ENCODE measurements at regions not wholly inside any gene's neighbourhood (a gene's known extent, or its start where the extent isn't known, plus 50 kb on each side); places are given as distances from the start of the nearest gene placed in this dataset.
A peak's percentile ranks its signal among the peaks of the same experiment; 100 is the strongest.

- Histone ChIP-seq H3K27me3 (ENCODE audit: insufficient read depth, low read length, poor library complexity) (no peaks in the 10 kb centered on the region), H3K4ac (ENCODE audit: low read depth, low read length) (no peak overlapping the region), H3K4me3 (ENCODE audit: low read length) (no peak overlapping the region), H2BK120ac (ENCODE audit: low read depth, low read length) (no peak overlapping the region), H4K8ac (ENCODE audit: low read depth, low read length) (no peak overlapping the region), H4K5ac (ENCODE audit: low read length) (no peak overlapping the region), H3K23ac (ENCODE audit: low read length) (no peak overlapping the region), H3K79me2 (ENCODE audit: control insufficient read depth, insufficient read depth, low read length) (no peaks in the 10 kb centered on the region), H2AK5ac (ENCODE audit: low read length) (no peak overlapping the region), H3K4me1 (ENCODE audit: control insufficient read depth, low read depth, low read length) (no peaks in the 10 kb centered on the region), H3K18ac (ENCODE audit: low read length) (no peak overlapping the region), H3K4me2 (ENCODE audit: low read length) (no peak overlapping the region), H2BK15ac (replicated peaks; ENCODE audit: low read depth) (no peak overlapping the region), H3K36me3 (ENCODE audit: control insufficient read depth, insufficient read depth, low read length) (no peaks in the 10 kb centered on the region), H3K27ac (ENCODE audit: low read depth, low read length) (no peak overlapping the region), H3K56ac (ENCODE audit: low read length) (no peak overlapping the region), H3K79me1 (ENCODE audit: low read length) (no peaks in the 10 kb centered on the region), H3K9ac (ENCODE audit: low read length) (no peak overlapping the region), H2BK5ac (ENCODE audit: low read length) (no peak overlapping the region)
- DNase-seq, result no peak
Measured at GRCh38 chr3:102295756-102296155, 139.1 kb upstream of the ZPLD1 start.

- Histone ChIP-seq H4K5ac (ENCODE audit: low read length) (no peak overlapping the region), H3K79me2 (ENCODE audit: control insufficient read depth, insufficient read depth, low read length) (no peaks in the 10 kb centered on the region), H4K8ac (ENCODE audit: low read depth, low read length) (no peak overlapping the region), H2BK5ac (ENCODE audit: low read length) (no peak overlapping the region), H2BK15ac (replicated peaks; ENCODE audit: low read depth) (no peak overlapping the region), H3K56ac (ENCODE audit: low read length) (no peak overlapping the region), H3K4ac (ENCODE audit: low read depth, low read length) (no peak overlapping the region), H3K27me3 (ENCODE audit: insufficient read depth, low read length, poor library complexity) (no peaks in the 10 kb centered on the region), H3K79me1 (ENCODE audit: low read length) (no peaks in the 10 kb centered on the region), H2BK120ac (ENCODE audit: low read depth, low read length) (no peak overlapping the region), H3K36me3 (ENCODE audit: control insufficient read depth, insufficient read depth, low read length) (no peaks in the 10 kb centered on the region), H3K23ac (ENCODE audit: low read length) (no peak overlapping the region), H3K18ac (ENCODE audit: low read length) (no peak overlapping the region), H3K27ac (ENCODE audit: low read depth, low read length) (no peak overlapping the region), H3K9ac (ENCODE audit: low read length) (no peak overlapping the region), H3K4me2 (ENCODE audit: low read length) (no peak overlapping the region), H3K4me1 (ENCODE audit: control insufficient read depth, low read depth, low read length) (no peaks in the 10 kb centered on the region), H2AK5ac (ENCODE audit: low read length) (no peak overlapping the region), H3K4me3 (ENCODE audit: low read length) (no peak overlapping the region)
- no peak for DNase-seq
- no CpG with 5 or more reads among the region's 3 CpGs for WGBS (ENCODE audit: extremely low coverage, insufficient coverage, low lambda C conversion rate)
Measured at GRCh38 chr3:102297072-102297658, 137.7 kb upstream of the ZPLD1 start.

DNA sequence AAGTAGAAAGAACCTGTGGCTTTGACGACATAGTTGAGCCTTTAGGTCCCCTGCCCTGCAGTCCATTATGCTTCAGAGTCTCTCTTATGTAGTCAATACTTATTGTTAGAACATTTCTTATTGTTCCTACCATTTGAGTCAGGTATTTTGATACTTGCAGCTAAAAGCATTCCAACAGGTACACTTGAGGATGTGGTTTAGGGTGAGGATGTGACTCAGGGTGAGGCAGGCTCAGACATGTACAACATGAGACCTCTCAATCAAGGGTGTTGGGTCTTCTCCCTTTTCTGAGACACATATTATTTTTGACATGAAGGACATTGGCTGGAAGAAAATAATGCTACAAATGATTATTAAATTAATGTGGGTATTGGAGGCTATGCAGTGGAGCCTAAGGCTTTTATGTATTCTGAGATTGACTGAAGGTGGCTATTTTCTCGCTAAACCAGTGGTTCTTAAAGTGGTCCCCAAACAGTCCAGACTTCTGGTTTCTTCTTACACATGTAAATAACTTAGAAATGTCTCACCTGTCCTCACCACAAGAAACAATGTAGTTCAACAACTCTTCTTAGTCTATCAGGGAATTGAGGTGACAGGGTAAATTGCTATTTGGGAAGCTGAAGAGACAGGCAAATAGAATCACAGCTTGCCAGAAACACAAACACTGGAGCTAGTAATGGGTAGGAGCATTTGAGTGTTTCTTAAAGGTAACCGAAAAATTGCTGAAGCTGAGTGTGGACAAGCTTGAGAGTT, 135.5 kb upstream of the ZPLD1 start:
- no peaks in the 10 kb centered on the region for H3K79me2 ChIP-seq (ENCODE audit: control insufficient read depth, insufficient read depth, low read length)
- H3K56ac ChIP-seq (ENCODE audit: low read length), result no peak overlapping the region
- H3K4me2 ChIP-seq (ENCODE audit: low read length), result no peak overlapping the region
- no peak overlapping the region for H2AK5ac ChIP-seq (ENCODE audit: low read length)
- H3K4me1 ChIP-seq (ENCODE audit: control insufficient read depth, low read depth, low read length), result no peaks in the 10 kb centered on the region
- H4K5ac ChIP-seq (ENCODE audit: low read length), result peak overlapping the region; percentile 37
- H2BK15ac ChIP-seq (replicated peaks; ENCODE audit: low read depth), result no peak overlapping the region
- no peak overlapping the region for H3K27ac ChIP-seq (ENCODE audit: low read depth, low read length)
- no peaks in the 10 kb centered on the region for H3K79me1 ChIP-seq (ENCODE audit: low read length)
- H3K36me3 ChIP-seq (ENCODE audit: control insufficient read depth, insufficient read depth, low read length), result no peaks in the 10 kb centered on the region
- no peak overlapping the region for H4K8ac ChIP-seq (ENCODE audit: low read depth, low read length)
- no peak overlapping the region for H3K4ac ChIP-seq (ENCODE audit: low read depth, low read length)
- no peak overlapping the region for H3K18ac ChIP-seq (ENCODE audit: low read length)
- no peak overlapping the region for H3K23ac ChIP-seq (ENCODE audit: low read length)
- no peak overlapping the region for H3K4me3 ChIP-seq (ENCODE audit: low read length)
- H3K9ac ChIP-seq (ENCODE audit: low read length), result no peak overlapping the region
- DNase-seq, result no peak
- H2BK5ac ChIP-seq (ENCODE audit: low read length), result no peak overlapping the region
- no peaks in the 10 kb centered on the region for H3K27me3 ChIP-seq (ENCODE audit: insufficient read depth, low read length, poor library complexity)
- WGBS (ENCODE audit: extremely low coverage, insufficient coverage, low lambda C conversion rate), result no CpG with 5 or more reads among the region's 3 CpGs
- no peak overlapping the region for H2BK120ac ChIP-seq (ENCODE audit: low read depth, low read length)

DNA sequence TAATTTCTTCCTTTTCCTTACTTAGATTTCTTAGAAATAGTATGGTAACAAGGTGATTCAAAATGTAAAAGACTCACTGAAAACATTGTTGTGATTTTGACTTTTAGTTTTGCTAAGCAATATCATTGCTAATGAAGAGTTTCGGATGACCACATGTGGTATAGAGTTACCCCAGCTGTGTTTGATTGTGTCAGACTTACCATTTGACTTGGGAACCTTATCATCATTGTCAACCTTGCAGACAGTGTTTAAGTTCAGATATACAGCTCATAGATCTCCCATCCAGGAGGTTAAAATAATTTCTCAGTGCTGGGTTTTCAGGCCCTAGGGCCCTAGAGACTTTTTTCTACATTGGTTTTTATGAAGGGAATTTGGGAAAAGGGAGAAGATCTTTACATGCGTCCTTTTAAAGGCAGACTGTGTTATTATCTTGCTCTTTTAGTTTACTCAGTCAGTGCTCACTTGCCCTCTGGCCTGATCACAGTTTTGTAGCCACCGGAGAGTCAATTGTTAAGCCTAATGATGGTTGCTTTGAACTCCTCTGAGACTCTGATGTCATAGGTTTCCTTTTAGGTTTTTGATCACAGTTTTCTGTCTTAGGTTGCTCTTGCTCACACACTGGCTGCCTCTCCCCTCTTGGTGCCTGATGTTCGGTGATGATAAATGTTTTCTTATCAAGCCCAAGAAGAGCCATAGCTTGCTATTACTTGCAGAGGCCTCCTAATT, 133.5 kb upstream of the ZPLD1 start:
- Histone ChIP-seq H3K9ac (ENCODE audit: low read length) (no peak overlapping the region), H3K79me1 (ENCODE audit: low read length) (no peaks in the 10 kb centered on the region), H4K8ac (ENCODE audit: low read depth, low read length) (no peak overlapping the region), H3K4me3 (ENCODE audit: low read length) (no peak overlapping the region), H4K5ac (ENCODE audit: low read length) (no peak overlapping the region), H3K4ac (ENCODE audit: low read depth, low read length) (no peak overlapping the region), H3K36me3 (ENCODE audit: control insufficient read depth, insufficient read depth, low read length) (no peaks in the 10 kb centered on the region), H3K79me2 (ENCODE audit: control insufficient read depth, insufficient read depth, low read length) (no peaks in the 10 kb centered on the region), H3K27ac (ENCODE audit: low read depth, low read length) (no peak overlapping the region), H3K23ac (ENCODE audit: low read length) (no peak overlapping the region), H3K4me2 (ENCODE audit: low read length) (no peak overlapping the region), H3K4me1 (ENCODE audit: control insufficient read depth, low read depth, low read length) (no peaks in the 10 kb centered on the region), H2BK15ac (replicated peaks; ENCODE audit: low read depth) (no peak overlapping the region), H3K27me3 (ENCODE audit: insufficient read depth, low read length, poor library complexity) (no peaks in the 10 kb centered on the region), H2BK5ac (ENCODE audit: low read length) (no peak overlapping the region), H2AK5ac (ENCODE audit: low read length) (no peak overlapping the region), H2BK120ac (ENCODE audit: low read depth, low read length) (no peak overlapping the region), H3K56ac (ENCODE audit: low read length) (no peak overlapping the region), H3K18ac (ENCODE audit: low read length) (no peak overlapping the region)
- WGBS (ENCODE audit: extremely low coverage, insufficient coverage, low lambda C conversion rate), result no CpG with 5 or more reads among the region's 4 CpGs
- peak; percentile 59 for DNase-seq

GRCh38 chr3:102302020-102302419, 132.8 kb upstream of the ZPLD1 start:
- Histone ChIP-seq H4K8ac (ENCODE audit: low read depth, low read length) (no peak overlapping the region), H3K56ac (ENCODE audit: low read length) (no peak overlapping the region), H3K27ac (ENCODE audit: low read depth, low read length) (no peak overlapping the region)

More at GRCh38 chr3:102302020-102302419, 132.8 kb upstream of the ZPLD1 start:
- Histone ChIP-seq H3K23ac (ENCODE audit: low read length) (no peak overlapping the region), H4K5ac (ENCODE audit: low read length) (no peak overlapping the region), H3K27me3 (ENCODE audit: insufficient read depth, low read length, poor library complexity) (no peaks in the 10 kb centered on the region), H3K36me3 (ENCODE audit: control insufficient read depth, insufficient read depth, low read length) (no peaks in the 10 kb centered on the region), H2BK120ac (ENCODE audit: low read depth, low read length) (no peak overlapping the region), H2BK15ac (replicated peaks; ENCODE audit: low read depth) (no peak overlapping the region), H3K79me2 (ENCODE audit: control insufficient read depth, insufficient read depth, low read length) (no peaks in the 10 kb centered on the region), H3K4ac (ENCODE audit: low read depth, low read length) (no peak overlapping the region), H3K4me3 (ENCODE audit: low read length) (no peak overlapping the region), H3K18ac (ENCODE audit: low read length) (no peak overlapping the region), H2BK5ac (ENCODE audit: low read length) (no peak overlapping the region), H2AK5ac (ENCODE audit: low read length) (no peak overlapping the region), H3K4me2 (ENCODE audit: low read length) (no peak overlapping the region), H3K79me1 (ENCODE audit: low read length) (no peaks in the 10 kb centered on the region), H3K4me1 (ENCODE audit: control insufficient read depth, low read depth, low read length) (no peaks in the 10 kb centered on the region), H3K9ac (ENCODE audit: low read length) (no peak overlapping the region)
- no peak for DNase-seq
- WGBS (ENCODE audit: extremely low coverage, insufficient coverage, low lambda C conversion rate), result no CpG with 5 or more reads among the region's 2 CpGs
